ENCODE measurements at regions not wholly inside any gene's neighbourhood (a gene's known extent, or its start where the extent isn't known, plus 50 kb on each side); places are given as distances from the start of the nearest gene placed in this dataset.

- no peaks in the 10 kb centered on the region for H3K27me3 ChIP-seq (ENCODE audit: control insufficient read depth in 1 of 2, insufficient read depth in 2 of 2, low read length in 2 of 2)
- H3K9ac ChIP-seq (ENCODE audit: low read length) = no peak overlapping the region
- H3K36me3 ChIP-seq (ENCODE audit: insufficient read depth, low read length) = no peaks in the 10 kb centered on the region
- no peak overlapping the region for H3K4me3 ChIP-seq (ENCODE audit: low read depth in 1 of 2, low read length in 2 of 2)
- no peaks in the 10 kb centered on the region for H3K4me1 ChIP-seq (ENCODE audit: insufficient read depth, low read length)
- no peak overlapping the region for H3K27ac ChIP-seq (ENCODE audit: low read depth, low read length)
- no peaks in the 10 kb centered on the region for H3K9me3 ChIP-seq (ENCODE audit: low read length)
Observed at GRCh38 chr4:153971899-153972298, 183.0 kb upstream of the SFRP2 start.

GRCh38 chr4:153970169-153970568, 181.3 kb upstream of the SFRP2 start:
- no peak overlapping the region for H3K4me3 ChIP-seq (ENCODE audit: low read depth in 1 of 2, low read length in 2 of 2)
- no peaks in the 10 kb centered on the region for H3K4me1 ChIP-seq (ENCODE audit: insufficient read depth, low read length)
- H3K9ac ChIP-seq (ENCODE audit: low read length) = no peak overlapping the region
- H3K27me3 ChIP-seq (ENCODE audit: control insufficient read depth in 1 of 2, insufficient read depth in 2 of 2, low read length in 2 of 2) = no peaks in the 10 kb centered on the region
- H3K36me3 ChIP-seq (ENCODE audit: insufficient read depth, low read length) = no peaks in the 10 kb centered on the region
- no peak overlapping the region for H3K27ac ChIP-seq (ENCODE audit: low read depth, low read length)
- no peaks in the 10 kb centered on the region for H3K9me3 ChIP-seq (ENCODE audit: low read length)

- Histone ChIP-seq H3K9ac (ENCODE audit: low read length) (no peak overlapping the region), H3K27me3 (ENCODE audit: control insufficient read depth in 1 of 2, insufficient read depth in 2 of 2, low read length in 2 of 2) (no peaks in the 10 kb centered on the region), H3K4me3 (ENCODE audit: low read depth in 1 of 2, low read length in 2 of 2) (no peak overlapping the region), H3K9me3 (ENCODE audit: low read length) (no peaks in the 10 kb centered on the region), H3K27ac (ENCODE audit: low read depth, low read length) (no peak overlapping the region), H3K4me1 (ENCODE audit: insufficient read depth, low read length) (no peaks in the 10 kb centered on the region), H3K36me3 (ENCODE audit: insufficient read depth, low read length) (no peaks in the 10 kb centered on the region)
Observed at GRCh38 chr4:153969542-153969941, 180.7 kb upstream of the SFRP2 start.

- Histone ChIP-seq H3K27me3 (ENCODE audit: control insufficient read depth in 1 of 2, insufficient read depth in 2 of 2, low read length in 2 of 2) (no peaks in the 10 kb centered on the region), H3K27ac (ENCODE audit: low read depth, low read length) (no peak overlapping the region), H3K36me3 (ENCODE audit: insufficient read depth, low read length) (no peaks in the 10 kb centered on the region), H3K4me1 (ENCODE audit: insufficient read depth, low read length) (no peaks in the 10 kb centered on the region), H3K9ac (ENCODE audit: low read length) (no peak overlapping the region), H3K9me3 (ENCODE audit: low read length) (no peaks in the 10 kb centered on the region), H3K4me3 (ENCODE audit: low read depth in 1 of 2, low read length in 2 of 2) (no peak overlapping the region)
Observed at GRCh38 chr4:153966641-153967040, 177.8 kb upstream of the SFRP2 start.

GRCh38 chr4:153963216-153963615, 174.3 kb upstream of the SFRP2 start:
- H3K4me1 ChIP-seq (ENCODE audit: insufficient read depth, low read length) = no peaks in the 10 kb centered on the region
- no peaks in the 10 kb centered on the region for H3K9me3 ChIP-seq (ENCODE audit: low read length)
- H3K27ac ChIP-seq (ENCODE audit: low read depth, low read length) = no peak overlapping the region
- H3K36me3 ChIP-seq (ENCODE audit: insufficient read depth, low read length) = no peaks in the 10 kb centered on the region
- no peaks in the 10 kb centered on the region for H3K27me3 ChIP-seq (ENCODE audit: control insufficient read depth in 1 of 2, insufficient read depth in 2 of 2, low read length in 2 of 2)
- H3K4me3 ChIP-seq (ENCODE audit: low read depth in 1 of 2, low read length in 2 of 2) = no peak overlapping the region
- H3K9ac ChIP-seq (ENCODE audit: low read length) = no peak overlapping the region

GRCh38 chr4:153962311-153963039, 173.6 kb upstream of the SFRP2 start:
- Histone ChIP-seq H3K27ac (ENCODE audit: low read depth, low read length) (no peak overlapping the region), H3K9me3 (ENCODE audit: low read length) (no peaks in the 10 kb centered on the region), H3K9ac (ENCODE audit: low read length) (no peak overlapping the region), H3K36me3 (ENCODE audit: insufficient read depth, low read length) (no peaks in the 10 kb centered on the region), H3K4me3 (ENCODE audit: low read depth in 1 of 2, low read length in 2 of 2) (no peak overlapping the region), H3K27me3 (ENCODE audit: control insufficient read depth in 1 of 2, insufficient read depth in 2 of 2, low read length in 2 of 2) (no peaks in the 10 kb centered on the region), H3K4me1 (ENCODE audit: insufficient read depth, low read length) (no peaks in the 10 kb centered on the region)

- Histone ChIP-seq H3K4me1 (ENCODE audit: insufficient read depth, low read length) (no peaks in the 10 kb centered on the region), H3K36me3 (ENCODE audit: insufficient read depth, low read length) (no peaks in the 10 kb centered on the region), H3K9ac (ENCODE audit: low read length) (no peak overlapping the region), H3K9me3 (ENCODE audit: low read length) (no peaks in the 10 kb centered on the region), H3K27ac (ENCODE audit: low read depth, low read length) (no peak overlapping the region), H3K4me3 (ENCODE audit: low read depth in 1 of 2, low read length in 2 of 2) (no peak overlapping the region), H3K27me3 (ENCODE audit: control insufficient read depth in 1 of 2, insufficient read depth in 2 of 2, low read length in 2 of 2) (no peaks in the 10 kb centered on the region)
Observed at GRCh38 chr4:153955327-153955726, 166.4 kb upstream of the SFRP2 start.

GRCh38 chr4:153954654-153955053, 165.8 kb upstream of the SFRP2 start:
- H3K4me1 ChIP-seq (ENCODE audit: insufficient read depth, low read length) = no peaks in the 10 kb centered on the region
- H3K27ac ChIP-seq (ENCODE audit: low read depth, low read length) = no peak overlapping the region
- no peaks in the 10 kb centered on the region for H3K9me3 ChIP-seq (ENCODE audit: low read length)
- H3K36me3 ChIP-seq (ENCODE audit: insufficient read depth, low read length) = no peaks in the 10 kb centered on the region
- no peak overlapping the region for H3K9ac ChIP-seq (ENCODE audit: low read length)
- H3K4me3 ChIP-seq (ENCODE audit: low read depth in 1 of 2, low read length in 2 of 2) = no peak overlapping the region
- H3K27me3 ChIP-seq (ENCODE audit: control insufficient read depth in 1 of 2, insufficient read depth in 2 of 2, low read length in 2 of 2) = no peaks in the 10 kb centered on the region

- no peak overlapping the region for H3K4me3 ChIP-seq (ENCODE audit: low read depth in 1 of 2, low read length in 2 of 2)
- no peaks in the 10 kb centered on the region for H3K9me3 ChIP-seq (ENCODE audit: low read length)
- H3K27ac ChIP-seq (ENCODE audit: low read depth, low read length) = no peak overlapping the region
- no peaks in the 10 kb centered on the region for H3K36me3 ChIP-seq (ENCODE audit: insufficient read depth, low read length)
- H3K9ac ChIP-seq (ENCODE audit: low read length) = no peak overlapping the region
- no peaks in the 10 kb centered on the region for H3K4me1 ChIP-seq (ENCODE audit: insufficient read depth, low read length)
- no peaks in the 10 kb centered on the region for H3K27me3 ChIP-seq (ENCODE audit: control insufficient read depth in 1 of 2, insufficient read depth in 2 of 2, low read length in 2 of 2)
Observed at GRCh38 chr4:153950100-153950979, 161.5 kb upstream of the SFRP2 start.

- Histone ChIP-seq H3K27ac (ENCODE audit: low read depth, low read length) (no peak overlapping the region), H3K9ac (ENCODE audit: low read length) (no peak overlapping the region), H3K27me3 (ENCODE audit: control insufficient read depth in 1 of 2, insufficient read depth in 2 of 2, low read length in 2 of 2) (no peaks in the 10 kb centered on the region), H3K9me3 (ENCODE audit: low read length) (no peaks in the 10 kb centered on the region), H3K4me1 (ENCODE audit: insufficient read depth, low read length) (no peaks in the 10 kb centered on the region), H3K36me3 (ENCODE audit: insufficient read depth, low read length) (no peaks in the 10 kb centered on the region), H3K4me3 (ENCODE audit: low read depth in 1 of 2, low read length in 2 of 2) (no peak overlapping the region)
Observed at GRCh38 chr4:153948041-153948440, 159.2 kb upstream of the SFRP2 start.

- Histone ChIP-seq H3K27me3 (ENCODE audit: control insufficient read depth in 1 of 2, insufficient read depth in 2 of 2, low read length in 2 of 2) (no peaks in the 10 kb centered on the region), H3K9ac (ENCODE audit: low read length) (no peak overlapping the region), H3K36me3 (ENCODE audit: insufficient read depth, low read length) (no peaks in the 10 kb centered on the region), H3K4me1 (ENCODE audit: insufficient read depth, low read length) (no peaks in the 10 kb centered on the region), H3K4me3 (ENCODE audit: low read depth in 1 of 2, low read length in 2 of 2) (no peak overlapping the region), H3K9me3 (ENCODE audit: low read length) (no peaks in the 10 kb centered on the region), H3K27ac (ENCODE audit: low read depth, low read length) (no peak overlapping the region)
Observed at GRCh38 chr4:153947124-153947523, 158.2 kb upstream of the SFRP2 start.

Data from muscle layer of colon (tissue), 2 donors.